ENCODE measurements at regions not wholly inside any gene's neighbourhood (a gene's known extent, or its start where the extent isn't known, plus 50 kb on each side); places are given as distances from the start of the nearest gene placed in this dataset.

DNA sequence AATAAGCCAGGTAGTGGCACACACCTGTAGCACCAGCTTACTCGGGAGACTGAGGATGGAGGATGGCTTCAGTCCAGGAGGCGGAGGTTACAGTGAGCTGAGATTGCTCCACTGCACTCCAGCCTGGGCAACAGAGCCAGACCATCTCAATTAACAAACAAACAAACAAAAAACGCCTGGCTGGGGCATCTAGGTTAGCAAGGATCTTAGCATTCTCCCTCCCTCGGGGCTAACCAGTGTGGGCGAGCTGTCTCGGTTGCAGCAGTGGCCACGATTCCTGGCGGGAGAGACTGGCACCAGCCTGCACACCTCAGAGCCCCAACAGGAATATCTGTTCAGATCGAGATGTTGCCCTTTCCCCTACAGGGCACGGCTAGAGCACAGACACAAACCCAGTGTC is 91.3 kb upstream of the KCTD7 start:
- no peak overlapping the region for H3K27ac ChIP-seq
- no peaks in the 10 kb centered on the region for H3K9me3 ChIP-seq
- H3K27me3 ChIP-seq: no peaks in the 10 kb centered on the region
- intact Hi-C loops (cut with DNase I): no loop called here
- peaks cover 0 to 9% (median 8%) of the 10 kb centered on the region in 4 donors for H3K36me3 ChIP-seq
- H3K4me1 ChIP-seq: no peaks in the 10 kb centered on the region
- no peak for TF ChIP-seq POLR2AphosphoS5 (IDR thresholded peaks at IDR 0.05)
- TF ChIP-seq EP300 (IDR thresholded peaks at IDR 0.05): no peak
- TF ChIP-seq, protein P1, sequence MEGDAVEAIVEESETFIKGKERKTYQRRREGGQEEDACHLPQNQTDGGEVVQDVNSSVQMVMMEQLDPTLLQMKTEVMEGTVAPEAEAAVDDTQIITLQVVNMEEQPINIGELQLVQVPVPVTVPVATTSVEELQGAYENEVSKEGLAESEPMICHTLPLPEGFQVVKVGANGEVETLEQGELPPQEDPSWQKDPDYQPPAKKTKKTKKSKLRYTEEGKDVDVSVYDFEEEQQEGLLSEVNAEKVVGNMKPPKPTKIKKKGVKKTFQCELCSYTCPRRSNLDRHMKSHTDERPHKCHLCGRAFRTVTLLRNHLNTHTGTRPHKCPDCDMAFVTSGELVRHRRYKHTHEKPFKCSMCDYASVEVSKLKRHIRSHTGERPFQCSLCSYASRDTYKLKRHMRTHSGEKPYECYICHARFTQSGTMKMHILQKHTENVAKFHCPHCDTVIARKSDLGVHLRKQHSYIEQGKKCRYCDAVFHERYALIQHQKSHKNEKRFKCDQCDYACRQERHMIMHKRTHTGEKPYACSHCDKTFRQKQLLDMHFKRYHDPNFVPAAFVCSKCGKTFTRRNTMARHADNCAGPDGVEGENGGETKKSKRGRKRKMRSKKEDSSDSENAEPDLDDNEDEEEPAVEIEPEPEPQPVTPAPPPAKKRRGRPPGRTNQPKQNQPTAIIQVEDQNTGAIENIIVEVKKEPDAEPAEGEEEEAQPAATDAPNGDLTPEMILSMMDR (IDR thresholded peaks at IDR 0.05): no peak
- no peak for TF ChIP-seq POLR2A (IDR thresholded peaks at IDR 0.05)
- DNase-seq: no peak
- WGBS, 2 donors: 83 to 89% methylated on average over 10 of the region's 10 CpGs
- H3K4me3 ChIP-seq: no peak overlapping the region

DNA sequence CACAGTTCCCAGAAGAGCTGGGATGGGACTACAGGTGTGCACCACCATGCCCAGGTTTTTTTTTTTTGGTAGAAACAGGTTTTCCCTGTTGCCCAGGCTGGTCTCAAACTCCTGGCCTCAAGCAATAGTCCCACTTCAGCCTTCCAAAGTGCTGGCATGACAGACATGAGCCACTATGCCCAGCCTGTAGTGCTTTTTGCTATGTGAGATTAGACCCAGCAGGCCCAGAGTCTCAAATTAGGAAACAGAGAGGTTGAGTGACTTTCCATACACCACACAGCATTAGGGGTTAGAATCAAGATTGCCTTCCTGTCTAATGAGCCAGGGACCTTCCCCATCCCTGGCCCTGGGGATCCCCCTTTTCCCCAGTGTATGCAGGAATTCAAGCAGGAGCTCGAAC is 90.8 kb upstream of the KCTD7 start:
- intact Hi-C loops (cut with DNase I): no loop called here
- Histone ChIP-seq H3K4me1 (no peaks in the 10 kb centered on the region), H3K27ac (no peak overlapping the region), H3K27me3 (no peaks in the 10 kb centered on the region), H3K36me3 (peaks cover 0 to 11% (median 8%) of the 10 kb centered on the region in 4 donors), H3K9me3 (no peaks in the 10 kb centered on the region), H3K4me3 (no peak overlapping the region)
- no peak for TF ChIP-seq POLR2AphosphoS5 (IDR thresholded peaks at IDR 0.05)
- no peak for TF ChIP-seq EP300 (IDR thresholded peaks at IDR 0.05)
- TF ChIP-seq, protein P1 (IDR thresholded peaks at IDR 0.05): no peak
- no peak for TF ChIP-seq POLR2A (IDR thresholded peaks at IDR 0.05)
- 91 to 93% methylated on average over 1 of the region's 1 CpG for WGBS, 2 donors
- no peak for DNase-seq

DNA sequence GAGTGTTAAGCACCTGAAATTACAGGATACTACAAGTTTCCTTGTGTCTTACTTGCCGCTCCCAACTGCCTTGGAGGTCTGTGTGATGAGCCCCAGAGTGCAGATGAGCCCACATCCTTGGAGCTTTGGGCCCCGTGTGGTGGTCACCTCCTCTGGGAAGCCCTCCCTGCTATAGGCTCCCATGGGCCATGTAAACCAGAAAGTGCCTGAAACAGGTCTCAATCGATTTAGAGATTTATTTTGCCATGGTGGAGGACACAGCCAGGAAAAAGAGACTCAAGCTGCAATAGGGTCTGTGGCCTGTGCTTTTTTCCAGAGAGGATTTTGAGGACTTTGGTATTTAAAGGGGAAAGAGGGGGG is 89.4 kb upstream of the KCTD7 start:
- 91 to 94% methylated on average over 3 of the region's 3 CpGs for WGBS, 2 donors

DNA sequence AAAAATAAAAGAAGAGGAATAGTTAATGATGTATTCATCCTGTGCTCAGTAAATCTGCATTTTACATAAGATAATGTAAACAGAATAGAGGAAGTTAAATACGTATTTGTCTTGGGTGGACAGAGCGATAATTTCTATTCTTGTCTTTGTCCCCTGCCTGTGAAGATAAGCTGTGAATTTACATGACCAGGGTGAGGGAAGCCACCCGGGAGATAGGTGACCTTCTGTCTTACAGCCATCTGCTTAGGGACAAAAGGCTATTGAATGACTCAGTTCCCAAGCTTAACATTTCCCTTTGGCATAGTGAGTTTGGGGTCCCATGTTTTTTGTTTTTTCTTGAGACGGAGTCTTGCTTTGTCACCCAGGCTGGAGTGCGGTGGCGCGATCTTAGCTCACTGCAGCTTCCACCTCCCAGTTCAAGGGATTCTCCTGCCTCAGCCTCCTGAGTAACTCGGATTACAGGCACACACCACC is 88.7 kb upstream of the KCTD7 start:
- intact Hi-C loops (cut with DNase I): no loop called here
- TF ChIP-seq, protein P1 (IDR thresholded peaks at IDR 0.05): no peak
- TF ChIP-seq POLR2AphosphoS5 (IDR thresholded peaks at IDR 0.05) (no peak), EP300 (IDR thresholded peaks at IDR 0.05) (no peak), POLR2A (IDR thresholded peaks at IDR 0.05) (no peak)
- no peaks in the 10 kb centered on the region for H3K4me1 ChIP-seq
- WGBS, 2 donors: 83 to 88% methylated on average over 8 of the region's 8 CpGs
- H3K4me3 ChIP-seq: no peak overlapping the region
- H3K27me3 ChIP-seq: no peaks in the 10 kb centered on the region
- no peaks in the 10 kb centered on the region for H3K9me3 ChIP-seq
- H3K27ac ChIP-seq: no peak overlapping the region
- peaks cover 9 to 31% (median 18%) of the 10 kb centered on the region in 4 donors for H3K36me3 ChIP-seq
- no peak for DNase-seq

More for the DNA sequence above, 89.4 kb upstream of the KCTD7 start:
- H3K4me1 ChIP-seq: no peaks in the 10 kb centered on the region
- TF ChIP-seq EP300 (IDR thresholded peaks at IDR 0.05): no peak
- TF ChIP-seq, protein P1 (IDR thresholded peaks at IDR 0.05): no peak
- no peak for TF ChIP-seq POLR2AphosphoS5 (IDR thresholded peaks at IDR 0.05)
- TF ChIP-seq POLR2A (IDR thresholded peaks at IDR 0.05): no peak
- intact Hi-C loops (cut with DNase I): no loop called here
- no peak for DNase-seq
- no peak overlapping the region for H3K27ac ChIP-seq
- H3K4me3 ChIP-seq: no peak overlapping the region
- peaks cover 3 to 24% (median 14%) of the 10 kb centered on the region in 4 donors for H3K36me3 ChIP-seq
- no peaks in the 10 kb centered on the region for H3K9me3 ChIP-seq
- H3K27me3 ChIP-seq: no peaks in the 10 kb centered on the region

DNA sequence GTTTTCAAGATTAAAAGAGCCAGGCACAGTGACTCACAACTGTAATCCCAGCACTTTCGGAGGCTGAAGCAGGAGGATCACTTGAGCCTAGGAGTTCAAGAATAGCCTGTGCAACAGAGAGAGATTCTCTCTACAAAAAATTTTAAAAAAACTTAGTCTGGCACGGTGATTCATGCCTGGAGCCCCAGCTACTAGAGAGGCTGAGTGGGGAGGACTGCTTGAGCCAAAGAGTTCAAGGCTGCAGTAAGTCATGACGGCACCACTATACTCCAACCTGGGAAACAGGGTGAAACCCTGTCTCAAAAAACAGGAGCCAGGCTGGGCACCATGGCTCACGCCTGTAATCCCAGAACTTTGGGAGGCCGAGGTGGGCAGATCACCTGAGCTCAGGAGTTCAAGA is 86.6 kb upstream of the KCTD7 start:
- H3K36me3 ChIP-seq: peaks cover 9 to 38% (median 29%) of the 10 kb centered on the region in 4 donors

More for the DNA sequence above, 86.6 kb upstream of the KCTD7 start:
- Histone ChIP-seq H3K27ac (no peak overlapping the region), H3K4me3 (no peak overlapping the region), H3K4me1 (no peaks in the 10 kb centered on the region), H3K27me3 (no peaks in the 10 kb centered on the region), H3K9me3 (no peaks in the 10 kb centered on the region)
- intact Hi-C loops (cut with DNase I): no loop called here
- no peak for DNase-seq
- TF ChIP-seq EP300 (IDR thresholded peaks at IDR 0.05): no peak
- no peak for TF ChIP-seq POLR2AphosphoS5 (IDR thresholded peaks at IDR 0.05)
- TF ChIP-seq, protein P1 (IDR thresholded peaks at IDR 0.05): no peak
- no peak for TF ChIP-seq POLR2A (IDR thresholded peaks at IDR 0.05)
- WGBS, 2 donors: 92 to 93% methylated on average over 5 of the region's 5 CpGs
